Cardiac fibroblast (primary cell): ENCODE measurements at regions not wholly inside any gene's neighbourhood (a gene's known extent, or its start where the extent isn't known, plus 50 kb on each side); places are given as distances from the start of the nearest gene placed in this dataset.

Experiments
- DNase-seq, 2 donors: peaks; one replicate each; pipeline versions ENCODE4 v3.0.0 to v3.0.0-alpha.2; 2010; ENCODE audit warnings: low read depth in 2 of 2
- H3K4me3 ChIP-seq, 2 donors: replicated peaks in 1 of 2; 1 replicate in 1 of 2; 2 replicates in 1 of 2; pipeline ENCODE4 v1.5.1; 2011; ENCODE audit warnings: low read depth in 2 of 2, low read length in 2 of 2, mild to moderate bottlenecking in 2 of 2, moderate library complexity in 1 of 2
- CTCF ChIP-seq: IDR thresholded peaks from one replicate; pipeline ENCODE4 v1.5.1; 2011; ENCODE audit warnings: low read depth, mild to moderate bottlenecking, low read length, inconsistent platforms

GRCh38 chr22:27614650-27615007 lies 186.9 kb downstream of the MN1 start:
- TF ChIP-seq CTCF, result no peak
- no peak overlapping the region for H3K4me3 ChIP-seq

DNA sequence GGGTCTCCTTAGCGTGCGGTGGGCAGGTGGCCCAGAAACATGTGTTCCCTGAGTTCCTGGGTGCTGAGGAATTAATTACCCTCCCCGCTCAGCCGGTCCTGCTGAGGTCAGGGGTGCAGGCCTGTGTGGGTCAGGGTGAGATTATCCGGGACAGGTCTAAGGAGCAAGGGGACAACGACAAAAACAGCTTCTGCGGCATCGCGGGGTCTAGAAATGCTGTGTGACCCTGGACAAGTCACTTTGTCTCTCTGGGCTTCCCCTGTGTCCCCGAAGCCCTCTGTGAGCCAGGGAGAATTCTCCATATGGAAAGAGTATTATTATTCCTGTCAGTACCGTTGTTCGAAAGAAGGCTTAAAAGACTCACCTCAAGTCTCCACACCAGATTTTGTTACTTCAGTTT lies 186.1 kb downstream of the MN1 start:
- TF ChIP-seq CTCF, result no peak
- no peak overlapping the region for H3K4me3 ChIP-seq
- DNase-seq, result no peak

More at GRCh38 chr22:27614650-27615007, 186.9 kb downstream of the MN1 start:
- no peak for DNase-seq

DNA sequence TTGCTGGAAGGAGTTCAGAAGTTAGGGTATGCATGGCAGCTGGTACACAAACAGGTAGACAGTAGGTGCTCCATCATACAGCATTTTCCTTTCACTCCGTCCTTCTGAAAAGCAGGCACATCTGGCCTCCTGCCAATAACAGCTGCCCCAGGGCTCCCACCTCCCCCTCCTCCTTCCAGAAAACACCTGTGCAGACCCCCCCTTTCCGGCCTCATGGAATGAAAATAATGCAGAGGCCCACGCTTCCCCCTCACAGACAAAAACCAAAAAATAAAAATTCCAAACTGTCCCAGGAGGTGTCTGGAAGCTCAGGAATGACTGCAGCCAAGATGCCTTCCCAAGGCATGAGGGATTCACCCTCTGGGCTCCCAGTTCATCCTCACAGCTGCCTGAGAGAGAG lies 185.5 kb downstream of the MN1 start:
- TF ChIP-seq CTCF, result no peak
- DNase-seq, result no peak
- no peak overlapping the region for H3K4me3 ChIP-seq

- DNase-seq, result no peak
- TF ChIP-seq CTCF, result peak; percentile 3
- H3K4me3 ChIP-seq, result no peak overlapping the region
Observed at GRCh38 chr22:27617214-27617881, 184.2 kb downstream of the MN1 start.

DNA sequence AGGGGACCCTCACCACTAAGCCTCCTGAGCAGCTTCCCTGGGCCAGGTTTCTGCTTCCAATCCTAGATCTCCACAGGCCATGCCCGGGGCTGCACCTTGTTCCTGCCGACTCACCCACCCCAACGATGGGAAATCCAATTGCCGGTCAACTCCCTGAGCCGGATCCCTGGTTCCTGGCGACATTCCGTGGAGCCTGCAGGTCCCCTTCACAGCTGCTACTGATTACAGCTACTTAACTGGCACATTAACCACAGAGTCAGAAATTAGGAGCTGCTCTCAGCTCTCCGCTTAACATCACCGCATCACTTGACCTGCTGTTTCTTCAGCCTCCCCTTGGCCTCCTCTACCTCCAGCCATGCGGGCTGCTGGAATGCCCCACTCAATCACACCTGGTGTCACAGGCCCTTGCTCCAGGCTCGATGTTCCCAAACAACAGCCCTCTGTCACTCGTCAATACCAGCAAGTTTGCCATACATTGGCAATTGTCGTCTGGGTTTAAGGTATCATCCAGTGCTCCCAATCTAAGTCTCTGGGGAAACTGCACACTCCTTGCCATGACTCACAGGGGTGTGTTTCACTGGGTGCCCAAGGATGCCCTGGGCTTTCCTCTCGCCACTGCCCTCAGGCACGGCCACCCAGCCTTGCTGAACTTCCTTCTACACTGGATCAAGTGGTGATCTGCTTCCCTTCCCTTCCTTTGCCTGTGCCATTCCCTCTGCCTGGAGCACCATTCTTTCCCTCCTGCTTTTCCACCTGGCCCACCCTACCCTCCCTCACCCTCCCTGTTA lies 181.0 kb downstream of the MN1 start:
- no peak for DNase-seq
- no peak for TF ChIP-seq CTCF

GRCh38 chr22:27621486-27622070 lies 180.0 kb downstream of the MN1 start:
- no peak for DNase-seq
- no peak overlapping the region for H3K4me3 ChIP-seq
- TF ChIP-seq CTCF, result no peak

More for the DNA sequence above, 181.0 kb downstream of the MN1 start:
- H3K4me3 ChIP-seq, result no peak overlapping the region
